GM21717 (cell line): ENCODE measurements at regions not wholly inside any gene's neighbourhood (a gene's known extent, or its start where the extent isn't known, plus 50 kb on each side); places are given as distances from the start of the nearest gene placed in this dataset.
"Not testable (repeated sequence)": the region's sequence is repeated elsewhere in the genome, so short reads cannot be mapped to it uniquely, and the experiment has no call there.

ENCODE experiments used
- ATAC-seq: cut with Tn5 transposase; IDR thresholded peaks from one replicate; pipeline ENCODE4 v1.9.1; 2021; ENCODE audit warnings: mild to moderate bottlenecking, moderate library complexity; ENCODE audit not compliant: unreplicated experiment

- no peak for ATAC-seq
Observed at GRCh38 chr13:87736849-87737385, 65.7 kb downstream of the SLITRK5 start.

GRCh38 chr13:87754097-87754496 lies 82.9 kb downstream of the SLITRK5 start:
- no peak for ATAC-seq

- ATAC-seq, result no peak
Observed at GRCh38 chr13:87769445-87769844, 98.3 kb downstream of the SLITRK5 start.

GRCh38 chr13:87777387-87777786 lies 106.2 kb downstream of the SLITRK5 start:
- no peak for ATAC-seq

GRCh38 chr13:87778128-87778527 lies 107.0 kb downstream of the SLITRK5 start:
- no peak for ATAC-seq

GRCh38 chr13:87779426-87779825 lies 108.3 kb downstream of the SLITRK5 start:
- ATAC-seq, result no peak

GRCh38 chr13:87783366-87783765 lies 112.2 kb downstream of the SLITRK5 start:
- ATAC-seq, result no peak

GRCh38 chr13:87788363-87788762 lies 117.2 kb downstream of the SLITRK5 start:
- no peak for ATAC-seq

GRCh38 chr13:87792878-87793277 lies 121.7 kb downstream of the SLITRK5 start:
- no peak for ATAC-seq

- no peak for ATAC-seq
Observed at GRCh38 chr13:87798536-87798935, 127.4 kb downstream of the SLITRK5 start.

GRCh38 chr13:87810391-87810801 lies 139.2 kb downstream of the SLITRK5 start:
- ATAC-seq, result no peak

- ATAC-seq, result no peak
Observed at GRCh38 chr13:87810920-87811344, 139.8 kb downstream of the SLITRK5 start.

GRCh38 chr13:87814403-87814802 lies 143.2 kb downstream of the SLITRK5 start:
- ATAC-seq, result no peak

GRCh38 chr13:87820241-87820640 lies 149.1 kb downstream of the SLITRK5 start:
- no peak for ATAC-seq

- ATAC-seq, result no peak
Observed at GRCh38 chr13:87821512-87821911, 150.3 kb downstream of the SLITRK5 start.

GRCh38 chr13:87826301-87826700 lies 155.1 kb downstream of the SLITRK5 start:
- ATAC-seq, result not testable (repeated sequence)

GRCh38 chr13:87827479-87827878 lies 156.3 kb downstream of the SLITRK5 start:
- no peak for ATAC-seq

- ATAC-seq, result no peak
Observed at GRCh38 chr13:87837522-87837921, 166.4 kb downstream of the SLITRK5 start.

GRCh38 chr13:87837946-87838345 lies 166.8 kb downstream of the SLITRK5 start:
- no peak for ATAC-seq

- ATAC-seq, result no peak
Observed at GRCh38 chr13:87851410-87851809, 180.2 kb downstream of the SLITRK5 start.

GRCh38 chr13:87855553-87855952 lies 184.4 kb downstream of the SLITRK5 start:
- ATAC-seq, result no peak

- no peak for ATAC-seq
Observed at GRCh38 chr13:87859261-87859660, 188.1 kb downstream of the SLITRK5 start.

- ATAC-seq, result no peak
Observed at GRCh38 chr13:87867426-87867825, 196.3 kb downstream of the SLITRK5 start.
